ENCODE measurements at regions not wholly inside any gene's neighbourhood (a gene's known extent, or its start where the extent isn't known, plus 50 kb on each side); places are given as distances from the start of the nearest gene placed in this dataset.

GRCh38 chr13:99704390-99704789 lies 203.1 kb downstream of the TM9SF2 start:
- TF ChIP-seq EZH2 (IDR thresholded peaks at IDR 0.05) = no peak
- no peak for TF ChIP-seq POLR2AphosphoS5 (IDR thresholded peaks at IDR 0.05; ENCODE audit: borderline replicate concordance, low read depth, low read length)
- TF ChIP-seq FOXP2 (optimal IDR thresholded peaks at IDR 0.05; ENCODE audit: control extremely low read depth, extremely low read length, insufficient read depth) = no peak

Data from SK-N-MC (cell line).